ENCODE measurements at regions not wholly inside any gene's neighbourhood (a gene's known extent, or its start where the extent isn't known, plus 50 kb on each side); places are given as distances from the start of the nearest gene placed in this dataset.

GRCh38 chr10:4191354-4191753 is 406.3 kb upstream of the KLF6 start:
- TF ChIP-seq CTCF (IDR thresholded peaks at IDR 0.05; ENCODE audit: low read depth, low read length, poor library complexity, severe bottlenecking) (no peak), EZH2phosphoT487 (IDR thresholded peaks at IDR 0.05; ENCODE audit: borderline replicate concordance, low read length) (no peak)
